HG02973 (cell line): ENCODE measurements at regions not wholly inside any gene's neighbourhood (a gene's known extent, or its start where the extent isn't known, plus 50 kb on each side); places are given as distances from the start of the nearest gene placed in this dataset.

ENCODE experiments used
- ATAC-seq: cut with Tn5 transposase; IDR thresholded peaks from one replicate; pipeline ENCODE4 v1.9.1; 2021; ENCODE audit warnings: moderate library complexity; ENCODE audit not compliant: unreplicated experiment

DNA sequence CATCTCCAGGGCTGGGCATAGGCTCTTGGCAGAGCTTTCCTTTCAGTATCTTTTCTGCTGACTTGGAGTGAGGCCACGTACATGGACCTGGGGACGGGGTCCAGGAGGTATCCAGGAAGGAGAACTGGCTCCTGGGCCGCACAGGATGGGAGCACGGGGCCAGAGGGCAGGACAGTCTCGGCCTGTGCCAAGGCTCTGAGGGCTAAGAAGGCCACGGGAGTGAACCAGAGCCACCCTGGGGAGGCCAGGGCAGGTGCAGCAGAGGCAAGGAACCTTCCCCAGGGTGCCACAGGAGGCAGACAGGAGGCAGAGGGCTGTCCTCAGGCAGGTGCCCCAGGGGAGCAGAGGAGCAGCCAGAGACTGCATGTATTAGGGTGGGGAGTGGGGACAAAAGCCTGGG is 50.3 kb downstream of the PLXNA1 start:
- ATAC-seq = no peak

DNA sequence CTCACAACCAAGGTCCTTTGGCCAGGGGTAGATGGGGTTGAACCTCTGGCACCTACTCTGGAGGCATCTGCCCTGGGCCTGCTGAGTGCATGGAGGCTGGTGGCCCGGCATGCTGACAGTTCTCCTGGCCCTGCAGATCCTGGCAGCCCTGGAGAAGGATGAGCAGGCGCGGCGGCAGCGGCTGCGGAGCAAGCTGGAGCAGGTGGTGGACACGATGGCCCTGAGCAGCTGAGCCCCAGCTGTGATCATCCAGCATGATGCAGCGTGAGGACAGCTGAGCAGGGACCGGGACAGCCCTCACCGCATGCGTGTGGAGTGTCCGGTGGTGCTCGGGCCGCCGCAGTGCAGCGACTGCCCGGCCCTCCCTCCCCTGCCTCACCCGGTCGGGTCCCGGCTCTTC is 50.9 kb downstream of the PLXNA1 start:
- no peak for ATAC-seq

DNA sequence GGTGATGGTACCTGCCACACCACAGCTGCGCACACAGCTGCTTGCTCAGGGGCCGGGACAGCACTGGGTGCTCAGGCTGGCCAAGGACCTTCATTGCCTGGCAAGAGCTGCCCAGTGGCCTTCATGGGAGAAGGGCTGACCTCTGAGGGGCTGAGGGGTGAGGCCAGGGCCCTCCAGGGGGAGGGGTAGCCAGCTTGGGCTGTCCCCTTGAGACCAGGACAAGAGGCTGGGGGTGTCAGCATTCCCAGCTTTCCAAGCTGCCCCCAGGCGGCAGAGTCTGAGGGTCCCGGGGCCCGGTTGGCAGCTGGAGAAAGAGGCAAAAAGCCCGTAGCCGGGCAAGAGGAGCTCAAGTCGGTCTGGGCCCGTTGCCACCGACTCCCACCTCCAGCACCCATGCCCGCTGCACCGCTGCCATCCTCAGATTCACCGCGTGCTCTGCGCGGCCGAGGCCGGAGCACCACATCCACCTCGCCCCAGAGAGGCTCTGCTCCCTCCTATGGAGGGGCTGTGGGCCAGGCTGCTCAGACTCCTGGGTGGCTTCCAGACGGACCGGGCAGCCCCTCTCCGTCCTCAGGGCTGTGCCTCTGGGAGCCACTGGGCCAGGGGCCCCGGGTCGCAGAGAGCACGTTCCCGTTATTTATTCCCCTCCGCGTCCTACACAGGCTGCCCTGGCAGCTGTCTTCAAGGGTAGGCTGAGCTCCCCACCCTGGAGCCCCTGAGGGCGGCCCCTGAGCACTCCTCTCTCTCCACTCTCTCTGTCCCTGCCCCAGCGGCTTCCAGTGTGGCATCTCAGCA is 51.5 kb downstream of the PLXNA1 start:
- ATAC-seq = no peak

DNA sequence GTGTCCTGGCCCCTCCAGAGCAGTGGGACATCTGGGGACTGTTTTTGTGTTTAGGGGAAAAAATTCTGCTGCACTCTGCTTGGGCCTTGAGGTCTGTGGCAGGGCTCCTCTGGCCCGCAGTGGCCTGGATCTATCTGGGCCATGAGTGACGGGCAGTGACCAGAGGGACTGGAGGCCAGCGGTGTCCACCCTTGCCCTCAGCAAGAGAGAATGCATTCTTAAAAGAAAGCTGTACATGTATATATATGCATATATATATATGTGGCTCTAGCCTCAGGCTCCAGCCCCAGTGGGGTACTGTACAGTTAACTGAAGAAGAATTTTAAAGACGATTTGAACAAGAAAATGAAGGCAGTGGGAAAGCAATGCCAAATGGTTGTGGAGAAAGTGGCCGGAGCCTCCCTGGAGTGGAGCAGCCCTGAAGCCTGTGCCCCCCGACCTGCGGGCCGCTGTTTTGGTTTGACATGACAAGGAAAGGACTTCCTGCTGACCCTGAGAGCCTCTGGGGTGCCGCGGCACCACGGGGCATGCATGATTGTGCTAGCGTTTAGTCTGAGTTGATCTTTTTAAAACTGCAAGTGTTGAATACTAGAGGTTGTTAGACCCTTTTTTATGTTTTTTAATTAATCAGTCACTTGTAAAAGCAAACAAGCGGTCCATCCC is 52.2 kb downstream of the PLXNA1 start:
- no peak for ATAC-seq

DNA sequence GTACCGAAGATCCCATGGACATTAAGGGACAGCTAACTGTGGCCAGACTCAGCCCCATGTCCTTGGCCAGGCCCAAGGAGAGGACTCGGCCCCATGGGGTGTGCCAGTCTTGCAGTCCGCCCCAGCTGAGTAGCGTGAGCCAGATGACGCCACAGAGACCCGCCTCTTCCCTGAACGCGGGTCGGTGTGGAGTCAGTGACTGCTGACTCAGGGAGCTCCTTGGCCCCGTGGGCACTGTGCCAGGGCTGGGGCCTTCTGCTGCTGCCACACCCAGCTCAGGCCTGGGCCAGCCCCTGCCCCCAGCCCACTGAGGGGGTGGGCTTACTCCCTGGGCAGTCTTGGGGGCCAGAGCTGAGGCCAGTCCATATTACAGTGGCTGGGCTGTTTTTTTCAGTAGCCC is 52.8 kb downstream of the PLXNA1 start:
- no peak for ATAC-seq

DNA sequence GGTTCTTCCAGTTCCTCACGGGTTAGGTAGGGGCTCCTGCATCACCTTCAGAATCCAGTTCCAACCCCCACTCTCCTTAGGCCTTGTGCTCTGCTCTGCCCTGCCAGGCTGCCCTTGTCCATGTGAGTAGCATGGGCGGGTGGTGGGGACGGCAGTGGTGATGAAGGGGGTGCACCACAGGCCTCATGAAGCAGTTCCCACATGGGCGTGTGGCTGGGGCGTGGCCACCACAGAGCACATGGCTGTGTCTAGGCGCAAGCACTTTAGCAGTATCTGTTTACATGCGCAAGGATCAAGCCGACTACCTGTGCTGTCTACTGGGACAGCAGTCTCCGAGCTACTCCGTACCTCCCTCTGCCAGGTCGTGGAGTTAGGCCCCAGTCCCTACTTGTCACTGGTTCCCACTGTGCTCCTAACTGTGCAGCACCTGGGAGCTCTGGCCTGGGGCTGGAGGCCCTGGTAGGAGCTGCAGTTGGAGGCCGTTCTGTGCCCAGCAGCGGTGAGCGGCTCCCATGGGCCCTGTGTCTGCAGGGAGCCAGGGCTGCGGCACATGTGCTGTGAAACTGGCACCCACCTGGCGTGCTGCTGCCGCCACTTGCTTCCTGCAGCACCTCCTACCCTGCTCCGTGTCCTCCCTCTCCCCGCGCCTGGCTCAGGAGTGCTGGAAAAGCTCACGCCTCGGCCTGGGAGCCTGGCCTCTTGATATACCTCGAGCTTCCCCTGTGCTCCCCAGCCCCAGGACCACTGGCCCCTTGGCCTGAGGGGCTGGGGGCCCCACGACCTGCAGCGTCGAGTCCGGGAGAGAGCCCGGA is 53.5 kb downstream of the PLXNA1 start:
- no peak for ATAC-seq

DNA sequence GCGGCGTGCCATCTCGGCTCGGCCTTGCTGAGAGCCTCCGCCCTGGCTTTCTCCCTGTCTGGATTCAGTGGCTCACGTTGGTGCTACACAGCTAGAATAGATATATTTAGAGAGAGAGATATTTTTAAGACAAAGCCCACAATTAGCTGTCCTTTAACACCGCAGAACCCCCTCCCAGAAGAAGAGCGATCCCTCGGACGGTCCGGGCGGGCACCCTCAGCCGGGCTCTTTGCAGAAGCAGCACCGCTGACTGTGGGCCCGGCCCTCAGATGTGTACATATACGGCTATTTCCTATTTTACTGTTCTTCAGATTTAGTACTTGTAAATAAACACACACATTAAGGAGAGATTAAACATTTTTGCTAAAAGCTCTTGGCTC is 54.1 kb downstream of the PLXNA1 start:
- no peak for ATAC-seq

DNA sequence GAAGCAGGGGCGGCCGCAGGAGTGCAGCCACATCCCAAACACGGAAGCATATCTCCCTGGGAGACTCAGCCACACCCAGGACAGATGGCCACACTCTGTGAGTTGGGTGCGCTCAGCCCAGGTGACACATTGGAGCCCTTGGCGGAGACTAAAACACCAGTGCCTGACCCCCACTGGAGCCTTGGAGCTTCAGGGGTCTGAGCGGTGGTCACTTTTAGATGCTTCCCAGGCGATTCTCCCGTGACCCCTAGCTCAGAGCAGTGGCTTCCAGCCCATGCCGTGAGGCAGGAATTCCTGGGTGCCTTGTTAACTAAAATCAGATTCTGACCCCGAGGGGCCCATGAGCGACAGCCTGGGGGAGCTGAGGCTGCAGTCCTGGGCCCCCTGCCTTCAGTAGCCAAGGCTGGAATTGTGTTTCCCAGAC is 54.5 kb downstream of the PLXNA1 start:
- no peak for ATAC-seq

DNA sequence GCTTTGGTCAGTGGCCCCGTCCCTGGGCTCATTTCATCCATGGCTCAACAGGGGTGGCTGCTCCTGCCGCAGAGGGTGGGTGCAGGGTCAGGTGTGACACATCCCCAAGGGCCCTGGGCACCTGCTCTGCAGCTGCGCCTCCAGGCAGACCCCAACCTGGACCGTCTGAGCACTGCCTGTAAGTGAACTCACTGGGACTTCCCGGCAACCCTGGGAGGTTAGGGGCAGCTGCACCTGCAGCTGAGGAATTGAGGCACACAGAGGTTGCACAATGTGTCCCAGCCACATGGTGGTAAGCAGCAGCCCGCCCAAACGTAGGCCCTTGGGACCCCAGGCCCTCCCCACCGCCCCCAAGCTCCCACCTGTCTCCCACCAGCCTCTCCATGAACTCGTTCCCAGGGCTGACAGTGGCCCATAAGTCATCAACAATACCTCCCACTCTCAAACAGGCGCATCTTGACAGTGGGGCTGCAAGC is 55.1 kb downstream of the PLXNA1 start:
- no peak for ATAC-seq

DNA sequence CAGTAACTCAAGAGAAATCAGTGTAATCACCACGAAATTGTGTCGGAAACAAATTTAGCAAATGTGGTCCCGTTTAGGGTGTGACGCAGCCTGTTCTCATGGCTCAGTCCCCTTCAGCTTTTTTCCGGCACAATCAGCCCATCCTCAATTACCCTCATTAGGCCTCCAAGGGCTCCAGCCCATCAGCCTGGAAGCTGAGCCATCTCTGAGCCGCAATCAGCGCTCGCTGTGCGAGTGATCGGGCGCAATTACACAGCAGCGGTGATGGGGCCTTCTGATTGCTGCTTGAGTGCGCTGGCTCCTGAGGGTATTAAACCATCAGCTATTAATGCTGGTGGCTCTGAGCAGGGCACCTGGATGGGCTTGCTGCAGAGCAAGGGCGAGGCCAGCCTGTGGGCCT is 55.6 kb downstream of the PLXNA1 start:
- ATAC-seq = no peak

DNA sequence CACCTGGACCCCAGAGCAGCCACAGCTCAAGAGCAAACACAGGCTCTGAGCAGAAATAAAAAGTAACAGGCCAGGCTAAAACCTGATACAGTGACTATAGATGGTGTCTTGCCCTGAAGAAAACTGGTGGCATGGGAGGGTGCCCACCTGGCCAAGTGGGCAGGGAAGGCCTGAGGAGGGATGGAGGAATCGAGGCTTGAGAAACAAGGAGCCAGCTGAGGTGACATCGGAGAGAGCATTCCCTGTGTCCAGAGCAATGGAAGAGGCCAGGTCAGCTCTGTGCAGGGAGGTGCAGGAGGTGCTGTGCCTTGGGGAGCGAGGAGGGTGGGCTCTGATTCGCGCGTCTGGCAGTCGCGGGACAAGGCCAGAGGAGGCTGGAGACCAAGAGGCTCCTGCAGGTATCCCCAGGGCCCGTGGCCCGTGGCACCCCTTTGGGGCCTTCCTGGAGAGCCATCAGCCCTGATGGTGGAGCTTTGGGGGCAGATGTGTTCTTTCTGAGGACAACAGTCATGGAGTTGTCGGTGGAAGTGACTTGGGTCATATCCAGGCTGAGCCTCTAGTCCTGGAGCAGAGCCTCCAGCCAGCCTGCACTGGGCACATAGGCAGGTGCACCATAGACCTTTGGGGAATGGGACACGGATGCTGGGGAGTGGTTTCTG is 56.1 kb downstream of the PLXNA1 start:
- no peak for ATAC-seq

DNA sequence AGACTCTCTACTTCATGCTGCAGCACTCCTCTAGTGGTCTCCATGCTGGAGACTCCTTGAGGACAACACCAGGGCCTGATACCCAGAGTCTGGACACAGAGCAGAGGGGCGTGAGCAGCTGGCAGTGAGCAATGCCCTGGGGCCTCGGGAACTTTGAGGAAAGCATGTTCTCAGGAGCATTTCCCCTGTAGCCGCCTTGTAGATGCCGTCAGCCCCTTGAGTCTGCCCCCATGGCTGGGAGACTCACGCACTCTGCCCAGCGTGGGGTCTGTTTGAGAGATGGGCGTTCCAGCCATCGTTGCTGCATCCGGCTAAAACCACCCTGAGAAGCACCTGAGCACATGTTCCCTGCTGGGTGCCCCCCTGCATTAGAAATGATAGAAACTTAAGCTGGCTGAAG is 56.8 kb downstream of the PLXNA1 start:
- ATAC-seq = no peak

DNA sequence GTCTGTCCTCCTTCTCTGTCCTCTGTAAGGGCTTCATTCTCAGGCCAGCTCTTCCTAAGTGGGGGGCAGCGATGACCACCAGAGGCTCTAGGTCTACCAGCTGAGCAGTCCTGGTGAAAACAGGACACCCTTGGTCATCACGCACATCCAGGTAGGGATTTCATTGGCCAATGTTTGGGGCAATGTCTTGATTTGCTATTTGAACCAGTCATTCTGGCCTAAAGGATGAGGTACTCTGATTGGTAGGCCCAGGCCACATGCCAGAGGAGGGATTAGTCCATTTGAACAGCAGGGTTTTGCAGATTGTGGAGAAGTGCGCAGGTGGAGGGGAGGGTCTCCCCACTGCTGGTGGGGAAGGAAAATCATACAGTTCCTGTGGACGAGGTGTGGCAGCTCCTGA is 57.3 kb downstream of the PLXNA1 start:
- ATAC-seq = no peak

DNA sequence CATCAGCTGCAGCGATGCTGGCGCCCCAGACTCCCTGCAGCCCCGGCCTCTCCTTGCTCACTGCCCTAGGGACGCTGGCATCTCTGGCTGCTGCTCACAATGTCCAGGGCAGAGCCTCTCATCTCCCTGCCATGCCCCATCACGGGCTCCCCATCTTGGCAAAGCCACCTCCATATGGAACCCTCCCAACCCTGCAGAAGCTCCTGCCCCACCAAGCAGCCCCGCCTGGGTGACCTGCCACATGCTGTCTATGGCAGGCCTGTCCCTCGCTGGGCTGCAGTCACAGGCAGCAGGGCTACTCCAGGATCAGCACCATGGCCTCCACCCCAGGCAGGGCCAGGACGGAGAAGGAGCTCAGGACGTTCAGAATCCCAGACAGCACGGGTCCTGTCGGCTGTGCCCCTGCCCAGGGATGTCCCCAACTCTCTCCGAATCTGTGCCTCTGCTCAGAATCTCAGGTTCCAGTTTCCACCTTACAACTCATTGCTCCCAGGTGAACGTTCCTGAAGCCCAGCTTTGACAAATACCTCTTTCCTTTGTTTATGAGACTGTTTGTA is 58.4 kb downstream of the PLXNA1 start:
- no peak for ATAC-seq

DNA sequence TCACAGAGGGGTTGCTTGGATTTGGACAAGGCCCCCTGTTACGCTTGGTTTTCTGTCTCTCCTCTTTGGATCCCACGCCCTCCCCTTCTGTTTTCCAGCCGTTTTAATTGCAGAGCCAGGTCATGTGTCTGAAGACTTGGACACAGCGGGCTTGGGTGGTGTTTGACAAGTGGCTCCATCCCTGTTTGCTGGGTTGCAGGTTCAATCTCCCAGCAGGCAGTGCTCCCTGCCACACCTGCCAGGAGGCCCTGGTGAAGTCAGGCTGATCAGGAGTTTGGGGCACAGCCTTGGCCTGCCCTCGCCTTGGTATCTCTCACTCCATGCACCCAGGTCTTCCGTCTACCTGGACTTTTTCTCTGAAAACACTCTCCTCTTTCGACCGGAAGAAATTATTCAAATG is 59.0 kb downstream of the PLXNA1 start:
- no peak for ATAC-seq

DNA sequence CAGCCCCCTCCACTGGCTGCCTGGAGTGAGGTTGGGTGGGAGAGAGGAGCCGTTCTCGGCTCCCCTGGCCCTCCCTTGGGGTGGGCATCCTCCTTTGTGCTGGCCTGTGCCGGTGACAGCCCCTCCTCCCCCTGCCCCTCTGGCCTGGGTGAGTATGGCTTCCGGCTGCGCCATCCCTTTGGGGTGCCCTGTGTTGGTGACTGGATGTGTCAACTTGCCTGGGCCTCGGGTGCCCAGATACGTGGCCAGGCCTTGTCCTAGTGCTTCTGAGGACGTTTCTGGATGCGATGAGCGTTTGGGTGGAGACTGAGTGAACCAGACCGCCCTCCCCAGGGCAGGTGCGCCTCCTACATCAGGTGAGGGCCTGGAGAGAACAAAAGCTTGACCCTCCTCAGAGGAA is 59.7 kb downstream of the PLXNA1 start:
- ATAC-seq = no peak

DNA sequence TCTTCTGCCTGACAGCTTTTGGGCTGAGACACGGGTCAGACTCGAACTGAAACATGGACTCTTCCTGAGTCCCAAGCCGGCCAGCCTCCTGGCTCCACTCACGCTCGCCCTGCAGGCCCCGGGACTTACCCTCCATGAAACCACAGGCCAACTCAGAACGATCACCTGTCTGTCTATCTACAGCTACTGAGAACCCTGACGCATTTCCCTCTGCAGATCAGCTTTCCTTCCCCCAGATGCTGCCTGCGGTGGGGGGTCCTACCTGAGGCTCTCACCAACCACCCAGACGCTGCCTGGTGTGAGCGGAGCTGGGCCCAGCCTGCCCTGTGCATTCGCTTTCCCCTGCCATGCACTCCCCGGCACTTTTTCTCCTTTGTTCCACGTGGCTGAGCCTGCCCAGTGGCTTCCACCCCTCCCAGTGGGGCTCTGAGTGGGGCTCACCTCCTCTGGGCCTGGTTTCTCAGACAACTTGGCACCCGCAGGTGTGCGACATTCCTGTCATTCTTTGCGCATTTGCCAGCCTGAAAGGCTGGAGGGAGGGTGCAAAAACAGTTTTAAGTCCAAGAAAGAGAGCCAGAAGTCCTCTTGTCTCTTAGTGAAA is 60.2 kb downstream of the PLXNA1 start:
- no peak for ATAC-seq

DNA sequence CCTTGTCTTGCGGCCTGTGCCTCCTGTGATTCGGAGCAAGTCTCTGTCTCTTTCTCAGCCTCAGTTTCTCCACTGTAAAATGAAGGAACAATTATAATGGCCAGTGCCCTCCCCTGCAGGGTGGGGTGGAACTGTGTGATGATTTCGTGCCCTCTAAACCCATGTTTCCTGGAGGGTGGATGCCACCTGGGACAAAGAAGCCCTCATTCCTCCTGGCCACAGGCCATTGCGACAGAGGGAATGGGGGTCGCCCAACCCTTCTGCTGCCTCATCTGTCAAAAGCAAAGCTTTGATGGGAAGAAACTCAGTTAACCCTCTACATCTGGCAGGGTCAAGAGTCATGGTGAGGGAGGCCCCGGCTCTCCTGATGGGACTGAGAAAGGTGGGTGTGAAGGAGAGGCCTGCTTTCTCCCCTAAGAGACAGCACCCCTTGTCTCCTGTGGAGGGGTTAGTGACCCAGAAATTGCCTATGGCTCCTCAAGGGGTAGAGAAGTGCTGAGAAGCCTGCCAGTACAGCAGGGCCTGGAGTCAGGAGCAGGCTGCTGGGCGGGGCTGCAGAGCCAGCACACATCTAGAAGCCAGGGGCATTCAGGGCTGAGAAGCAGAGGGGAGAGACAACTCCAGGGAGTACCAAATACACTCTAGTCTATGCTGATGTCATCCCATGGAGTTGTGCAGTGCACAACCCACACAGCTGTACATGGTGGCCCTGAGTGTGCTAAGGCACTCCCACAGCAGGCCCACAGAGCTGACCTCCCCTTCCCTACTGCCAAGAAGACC is 61.0 kb downstream of the PLXNA1 start:
- no peak for ATAC-seq

DNA sequence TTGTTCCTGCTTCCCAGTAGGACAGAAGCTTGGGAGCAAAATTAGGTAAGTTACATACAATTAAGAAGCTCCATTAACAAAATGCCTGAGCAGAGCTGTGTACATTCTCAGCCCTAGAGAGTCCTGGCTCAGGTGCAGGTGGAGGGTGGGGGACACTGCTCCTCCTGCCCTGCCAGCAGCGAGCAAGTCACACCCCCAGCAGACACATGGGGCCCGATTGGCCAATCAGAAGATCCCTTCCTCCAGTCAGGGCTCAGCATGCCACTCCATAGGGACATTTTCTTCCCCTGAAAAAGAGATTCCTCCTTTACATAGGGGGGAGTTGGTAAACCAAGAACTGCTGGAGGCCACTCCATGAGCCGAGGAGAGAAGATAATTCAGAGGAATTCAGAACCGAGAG is 62.1 kb downstream of the PLXNA1 start:
- ATAC-seq = no peak
